NOMO-1 treated with DMSO at 0.1 percent for 48 hours (cell line): ENCODE measurements at regions not wholly inside any gene's neighbourhood (a gene's known extent, or its start where the extent isn't known, plus 50 kb on each side); places are given as distances from the start of the nearest gene placed in this dataset.

Experiments
- DNase-seq: peaks from one replicate; lab custom pipeline; 2025; ENCODE audit not compliant: unreplicated experiment; lab: John Stamatoyannopoulos, UW

DNA sequence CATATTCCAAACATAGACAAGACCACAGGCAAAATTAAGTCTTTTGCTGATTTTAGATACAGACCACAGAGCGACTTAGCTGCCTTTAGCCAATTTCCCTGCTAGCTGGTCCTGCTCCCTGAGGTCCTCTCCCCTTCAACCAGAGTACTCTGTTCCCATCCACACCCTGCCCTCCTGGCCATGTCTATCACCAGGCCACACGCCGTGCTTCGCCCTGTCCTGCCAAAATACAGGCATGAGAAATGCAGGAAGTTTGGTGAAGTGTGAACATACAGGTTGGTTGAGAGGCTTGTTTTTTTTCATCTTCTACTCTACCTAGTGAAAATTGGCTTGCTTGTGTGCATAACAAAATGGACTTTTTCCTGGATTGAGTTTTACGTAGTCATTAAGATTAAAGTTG, 226.2 kb upstream of the TENM3 start:
- no peak for DNase-seq

DNA sequence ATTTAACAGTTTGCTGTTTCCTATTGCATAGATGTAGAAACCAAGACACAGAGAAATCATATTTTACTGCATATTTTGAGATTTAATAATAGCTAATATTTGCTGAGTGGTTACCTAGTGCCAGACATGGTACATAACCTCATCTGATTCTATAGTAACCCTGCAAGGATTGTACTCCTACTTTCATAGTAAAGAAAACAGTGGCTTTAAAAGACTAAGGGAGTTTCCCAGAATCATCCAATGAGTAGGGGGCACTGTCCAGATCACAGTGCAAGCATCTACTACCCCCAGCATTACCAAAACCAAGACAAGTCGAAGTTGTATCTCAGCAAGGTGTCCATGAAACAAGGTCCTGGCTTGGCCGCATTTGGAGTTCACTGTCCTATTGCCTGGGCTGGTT, 224.5 kb upstream of the TENM3 start:
- no peak for DNase-seq

DNA sequence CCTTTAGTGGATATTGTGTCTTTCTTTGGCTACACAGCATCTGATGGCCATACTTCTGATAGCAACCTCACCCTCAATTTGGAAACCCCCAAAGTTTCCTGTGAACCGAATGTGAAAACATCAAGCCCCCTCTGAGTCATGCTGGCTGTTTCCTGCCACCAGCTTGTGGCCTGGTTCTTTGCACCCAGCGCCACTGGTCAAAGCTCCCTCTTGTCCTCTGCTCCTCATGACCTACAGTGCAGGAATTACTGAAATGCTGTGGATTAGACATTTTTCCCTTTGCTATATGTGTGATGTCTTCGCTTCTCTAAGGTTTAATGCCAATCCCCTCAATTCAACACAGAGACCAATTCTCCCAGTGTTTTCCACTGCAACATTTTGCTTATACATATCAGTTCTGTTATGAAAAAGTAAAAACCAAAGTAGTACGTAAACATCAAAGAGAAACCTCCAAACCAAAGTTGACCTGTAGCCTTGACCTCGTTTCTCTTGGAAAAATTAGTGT, 224.0 kb upstream of the TENM3 start:
- DNase-seq: no peak

DNA sequence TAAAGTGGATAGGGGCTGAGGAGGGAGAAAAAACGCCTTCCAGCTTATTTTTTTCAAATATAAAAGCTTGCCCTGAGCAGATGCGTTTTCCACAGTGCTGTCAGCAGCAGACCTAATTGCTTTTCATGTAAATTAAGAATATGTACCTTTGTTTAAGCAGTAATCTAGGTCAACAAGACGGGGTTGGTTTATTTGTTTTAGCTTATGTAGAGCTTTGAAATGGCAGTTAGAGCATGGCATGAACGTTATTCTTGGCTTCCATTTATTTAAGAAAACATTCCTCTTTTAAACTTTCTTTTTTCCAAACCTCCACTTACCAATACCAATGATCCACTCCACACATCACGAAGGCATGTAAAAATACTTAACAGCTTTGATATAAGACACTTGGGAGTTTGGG, 220.3 kb upstream of the TENM3 start:
- DNase-seq: no peak

DNA sequence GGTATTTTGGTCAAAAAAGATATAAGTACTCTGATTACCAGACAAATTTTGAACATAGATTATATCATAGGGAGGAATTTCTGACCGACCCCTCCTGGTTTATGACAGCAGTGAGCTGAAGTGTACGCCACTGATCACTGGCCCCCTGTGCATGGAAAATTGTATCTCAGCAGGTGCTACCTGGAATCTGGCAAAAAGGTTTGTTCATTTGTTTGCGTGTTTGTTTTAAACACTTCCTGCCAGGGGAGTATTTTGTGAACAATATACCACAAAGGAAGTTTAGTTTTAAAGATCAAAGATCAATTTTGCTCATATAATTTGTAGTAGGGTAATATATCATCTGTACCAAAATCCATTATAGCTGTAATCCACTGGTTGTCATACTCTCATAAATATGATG, 219.7 kb upstream of the TENM3 start:
- DNase-seq: no peak

DNA sequence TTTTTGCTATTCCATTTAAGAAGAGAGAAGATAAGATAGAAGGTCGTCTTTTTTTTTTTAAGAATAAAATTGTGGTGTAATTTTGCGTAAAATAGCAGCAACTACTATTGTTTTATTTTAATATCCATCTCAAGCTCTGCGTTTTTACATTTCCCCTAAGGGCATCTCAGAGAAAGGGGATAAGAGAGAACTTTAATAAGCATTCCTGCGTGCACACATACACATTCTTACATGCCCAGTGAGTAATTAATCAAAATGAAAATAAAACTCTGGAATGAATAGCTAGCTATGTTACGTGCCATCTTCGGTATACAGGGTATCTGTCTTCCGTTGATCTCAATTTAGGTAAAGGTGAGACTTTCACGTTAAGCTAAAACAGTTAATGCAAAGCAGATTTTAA, 200.3 kb upstream of the TENM3 start:
- DNase-seq: no peak

DNA sequence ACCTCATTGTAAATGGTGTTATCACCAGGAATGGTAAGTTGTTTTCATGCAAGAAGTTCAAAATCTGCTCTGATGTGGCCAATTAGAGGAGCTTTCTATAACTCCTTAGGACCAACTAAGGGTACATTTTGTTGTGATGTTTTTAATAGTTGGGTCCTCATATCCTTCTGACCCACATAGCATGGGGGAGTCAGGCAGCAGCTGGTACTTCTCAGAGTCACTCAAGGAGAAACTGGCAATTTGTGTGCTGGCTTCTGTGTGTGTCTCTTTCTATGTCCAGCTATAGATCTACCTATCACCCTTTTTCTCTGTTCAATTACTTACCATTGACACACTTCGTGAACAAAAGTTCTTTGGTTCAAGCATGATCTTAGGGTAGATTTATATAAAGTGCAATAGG, 194.3 kb upstream of the TENM3 start:
- no peak for DNase-seq

DNA sequence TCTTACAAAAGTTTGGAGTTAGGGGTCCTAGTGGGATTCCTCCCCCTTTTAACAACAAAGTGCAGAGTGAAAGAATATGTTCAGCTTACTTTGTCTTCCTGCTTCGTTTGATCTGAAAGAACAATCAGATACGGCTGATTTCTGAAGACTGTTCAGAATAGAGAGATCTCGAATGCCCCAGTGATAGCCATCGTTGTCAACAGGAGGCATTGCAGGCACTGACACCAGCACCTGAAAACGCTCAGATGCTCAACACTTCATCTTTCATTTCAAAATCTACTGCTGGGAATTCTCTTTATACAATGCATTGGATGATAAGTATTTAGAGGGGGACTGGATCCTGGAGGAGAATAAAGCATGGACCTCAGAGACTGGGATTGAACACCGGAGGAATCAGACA, 186.3 kb upstream of the TENM3 start:
- DNase-seq: no peak

DNA sequence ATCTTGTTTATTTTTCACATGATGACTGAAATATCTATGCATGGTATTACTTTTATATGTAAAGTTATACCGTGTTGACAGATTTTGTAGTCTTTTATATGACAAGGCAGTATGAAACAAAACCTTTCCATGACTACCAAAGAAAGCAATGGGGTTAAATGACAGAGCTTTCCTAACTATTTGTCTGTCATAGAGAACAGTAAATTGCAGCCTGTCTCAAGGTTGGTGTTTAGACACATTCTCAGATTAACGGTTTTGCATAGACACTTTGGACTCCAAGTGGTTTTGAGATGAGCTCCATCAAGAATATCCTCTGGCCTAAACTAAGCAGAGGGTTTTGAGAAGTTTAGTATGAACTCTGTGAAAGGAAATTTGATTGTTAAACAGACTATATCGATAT, 180.7 kb upstream of the TENM3 start:
- no peak for DNase-seq

DNA sequence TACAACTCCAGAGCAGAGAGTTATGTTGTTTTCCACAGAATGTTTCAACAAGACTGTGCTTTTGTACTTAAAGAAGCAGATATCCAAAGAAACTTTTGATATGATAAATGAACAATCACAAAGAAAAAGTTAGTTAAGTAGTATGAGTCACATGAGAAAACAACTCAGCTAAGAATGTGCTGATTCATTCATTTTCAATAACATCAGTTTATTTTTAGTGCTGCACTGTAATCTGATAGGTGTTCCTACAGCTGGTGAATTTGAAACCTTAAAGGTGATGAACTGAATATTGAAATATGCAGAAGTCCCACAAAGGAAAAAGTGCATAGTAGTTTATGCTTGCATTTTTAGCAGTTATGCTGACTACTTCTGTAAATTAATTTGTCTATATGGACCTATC, 180.3 kb upstream of the TENM3 start:
- DNase-seq: no peak

DNA sequence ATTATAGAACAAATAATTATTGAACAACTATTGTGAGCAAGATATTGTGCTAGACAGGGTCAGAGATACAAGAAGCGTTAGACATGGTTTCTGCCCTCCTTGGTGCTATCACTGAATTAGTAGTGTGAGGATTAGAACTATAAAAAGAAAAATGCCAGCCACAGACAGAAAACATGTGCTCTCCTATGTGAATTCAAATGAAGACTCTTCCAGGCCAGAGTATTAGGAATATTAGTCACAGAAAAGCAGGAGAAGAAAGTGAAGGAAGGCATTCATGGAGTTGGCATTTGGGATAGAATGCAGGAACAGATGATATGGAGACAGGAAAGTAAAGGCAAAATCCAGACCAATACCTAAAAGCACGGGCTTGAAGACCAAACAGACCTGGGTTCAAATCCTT, 179.6 kb upstream of the TENM3 start:
- no peak for DNase-seq

DNA sequence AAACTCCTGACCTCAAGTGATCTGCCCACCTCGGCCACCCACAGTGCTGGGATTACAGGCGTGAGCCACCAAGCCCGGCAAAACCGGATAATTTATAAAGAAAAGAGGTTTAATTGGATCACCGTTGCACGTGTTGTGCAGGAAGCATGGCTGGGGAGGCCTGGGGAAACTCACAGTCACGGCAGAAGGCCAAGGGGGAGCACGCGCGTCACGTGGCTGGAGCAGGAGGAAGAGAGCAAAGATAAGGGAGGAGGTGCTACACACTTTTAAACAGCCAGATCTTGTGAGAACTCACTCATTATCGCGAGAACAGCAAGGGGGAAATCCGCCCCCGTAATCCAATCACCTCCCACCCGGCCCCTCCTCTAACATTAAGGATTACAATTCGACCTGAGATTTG, 177.9 kb upstream of the TENM3 start:
- no peak for DNase-seq

DNA sequence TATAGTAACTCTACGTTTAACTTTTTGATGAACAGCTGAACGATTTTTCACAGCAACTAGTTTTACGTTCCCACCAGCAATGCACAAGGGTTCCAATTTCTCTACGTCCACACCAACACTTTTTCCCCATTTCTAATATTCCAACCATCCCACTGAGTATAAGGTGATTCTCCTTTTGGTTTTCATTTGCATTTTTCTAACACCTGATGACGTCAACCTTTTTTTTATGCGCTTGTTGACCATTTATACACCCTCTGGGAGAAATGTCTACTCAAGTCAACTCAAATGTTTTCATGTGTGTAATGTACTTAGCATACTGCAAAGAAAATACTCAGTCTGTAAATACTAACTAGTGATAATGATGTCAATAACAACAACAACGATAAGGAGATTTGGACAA, 177.2 kb upstream of the TENM3 start:
- no peak for DNase-seq

DNA sequence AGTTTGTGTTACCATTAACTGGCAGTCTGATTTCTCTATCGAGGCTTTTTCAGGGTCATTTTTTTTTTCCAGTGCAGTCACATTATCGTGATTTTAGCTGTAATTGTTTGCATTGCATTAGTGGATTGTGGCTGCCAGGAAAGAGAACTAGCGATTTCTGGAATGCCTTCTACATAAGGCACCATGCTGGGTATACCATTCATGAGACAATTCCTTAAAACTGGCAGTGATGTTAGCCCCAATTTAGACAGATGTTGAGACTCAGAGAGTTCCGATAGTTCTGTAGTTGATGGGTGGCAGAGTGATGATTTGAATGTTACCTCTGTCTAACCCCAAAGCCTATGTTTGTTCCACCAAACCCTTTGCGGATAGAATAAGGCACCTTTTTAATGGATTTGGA, 175.4 kb upstream of the TENM3 start:
- no peak for DNase-seq

DNA sequence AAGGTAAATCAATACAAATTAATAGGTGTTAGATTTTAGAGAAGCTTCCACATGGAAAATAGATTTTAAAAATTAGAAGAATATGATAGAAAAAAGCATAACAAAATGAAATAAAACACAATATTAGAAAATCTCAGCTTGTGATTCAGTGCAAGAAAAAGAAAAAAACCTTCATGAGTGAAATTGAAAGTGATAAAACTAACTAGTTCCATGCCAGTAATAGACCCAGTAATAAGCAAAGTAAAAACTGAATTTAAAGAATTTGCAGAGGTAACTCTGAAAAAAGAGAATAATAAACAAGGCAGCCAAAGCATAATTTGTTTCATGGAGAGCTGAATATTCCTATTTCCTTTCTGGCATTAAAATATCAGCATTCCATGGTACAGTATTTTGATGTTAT, 174.3 kb upstream of the TENM3 start:
- no peak for DNase-seq

DNA sequence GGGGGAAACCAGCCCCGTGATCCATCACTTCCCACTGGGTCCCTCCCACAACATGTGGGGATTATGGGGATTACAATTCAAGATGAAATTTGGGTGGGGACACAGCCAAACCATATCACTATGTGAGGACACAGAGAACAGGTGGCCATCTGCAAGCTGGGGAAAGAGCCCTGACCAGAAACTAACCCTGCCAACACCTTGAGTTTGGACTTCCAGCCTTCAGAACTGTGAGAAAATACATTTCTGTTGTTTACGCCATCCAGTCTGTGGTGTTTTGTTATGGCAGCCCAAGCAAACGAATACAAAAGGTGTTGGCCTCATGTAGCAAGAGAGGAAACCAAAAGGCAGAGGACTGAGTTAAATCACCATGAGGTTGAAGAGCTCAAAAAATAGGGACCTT, 169.9 kb upstream of the TENM3 start:
- no peak for DNase-seq

DNA sequence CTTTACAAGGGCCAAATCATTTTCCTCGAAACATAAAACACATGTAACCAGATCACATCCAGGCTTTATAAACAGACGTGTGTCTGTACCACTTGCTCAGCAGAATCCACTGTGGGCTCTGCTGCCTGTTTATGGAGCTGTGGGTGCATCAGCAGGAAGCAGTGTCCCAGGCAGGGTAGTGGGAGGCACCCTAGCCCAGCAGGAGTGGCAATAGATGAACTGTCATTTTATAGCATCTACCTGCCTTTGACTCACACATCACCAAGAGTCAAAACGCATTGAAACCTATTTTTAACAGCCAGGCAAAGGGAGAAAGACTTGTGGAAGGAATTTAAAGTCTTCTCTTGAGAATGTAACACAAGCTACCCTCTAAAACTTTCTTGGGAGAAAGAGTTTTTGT, 169.1 kb upstream of the TENM3 start:
- DNase-seq: no peak

DNA sequence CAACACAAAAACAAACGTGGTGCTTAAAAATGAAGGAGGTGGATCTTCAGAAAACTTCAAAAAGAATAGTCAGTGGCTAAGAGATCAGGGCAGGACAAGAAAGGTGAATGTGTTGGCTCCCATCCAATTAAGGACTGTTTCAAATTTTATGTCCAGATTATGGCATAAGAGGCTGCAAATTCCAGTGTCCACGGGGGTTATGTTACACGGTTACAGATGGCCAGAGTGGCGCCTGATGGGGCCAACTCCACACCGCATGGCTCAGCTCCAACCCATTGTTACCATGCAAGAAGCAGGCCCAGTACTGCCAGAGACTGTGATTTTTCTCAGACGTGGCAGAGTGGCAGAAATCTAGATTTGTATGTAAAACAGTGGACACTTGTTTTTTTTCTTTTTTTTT, 168.4 kb upstream of the TENM3 start:
- no peak for DNase-seq

DNA sequence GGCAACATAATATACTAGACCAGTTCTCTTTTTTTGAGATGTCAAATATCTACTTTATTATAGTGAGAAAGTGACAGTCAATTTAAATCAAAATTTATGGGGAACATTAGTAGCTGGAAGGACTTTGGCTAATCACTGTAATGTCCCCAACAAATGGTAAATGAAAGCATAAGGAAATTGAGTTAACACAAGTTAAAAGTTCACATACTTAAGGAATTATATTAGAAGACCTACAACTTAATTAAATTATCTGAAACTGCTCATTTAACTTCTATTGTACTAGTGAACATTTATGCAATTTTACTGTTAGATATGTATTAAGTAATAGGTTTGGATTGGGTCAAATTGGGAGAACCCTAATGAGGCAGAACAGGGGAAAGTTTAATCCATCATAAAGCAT, 160.3 kb upstream of the TENM3 start:
- DNase-seq: no peak

DNA sequence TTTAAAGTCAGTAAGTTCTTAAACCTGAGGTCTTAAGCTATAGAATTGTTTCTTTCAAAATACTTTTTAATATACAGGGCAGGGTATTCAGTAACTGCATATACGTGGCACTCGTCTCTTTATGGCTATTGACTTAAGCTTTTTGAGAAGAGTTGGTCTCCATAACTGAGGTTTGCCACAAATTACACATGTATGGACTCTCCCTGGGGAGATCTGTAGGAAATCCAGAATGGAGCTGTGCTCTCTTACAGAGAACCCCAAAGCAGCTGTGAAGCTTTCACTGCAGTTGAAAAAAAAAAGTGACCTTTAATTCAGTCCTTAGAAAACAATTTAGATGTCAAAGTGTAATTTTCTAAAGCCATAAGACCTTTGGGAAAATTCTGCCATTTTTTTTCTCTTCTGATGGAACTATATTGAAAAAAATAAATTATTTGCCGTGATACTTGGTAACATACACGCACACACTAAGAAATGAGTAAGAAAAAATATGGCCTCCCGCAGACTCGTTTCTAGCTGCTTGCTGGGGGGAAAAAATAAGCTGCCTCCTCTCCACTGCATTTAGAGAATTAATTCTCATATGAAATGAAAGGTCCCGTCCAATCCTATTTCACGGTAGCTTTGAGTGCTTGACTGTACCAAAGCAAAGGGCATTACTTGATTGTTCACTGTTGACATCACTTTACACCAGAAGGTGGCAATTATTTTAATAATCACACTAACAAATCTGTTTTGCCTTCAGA, 159.4 kb upstream of the TENM3 start:
- no peak for DNase-seq

DNA sequence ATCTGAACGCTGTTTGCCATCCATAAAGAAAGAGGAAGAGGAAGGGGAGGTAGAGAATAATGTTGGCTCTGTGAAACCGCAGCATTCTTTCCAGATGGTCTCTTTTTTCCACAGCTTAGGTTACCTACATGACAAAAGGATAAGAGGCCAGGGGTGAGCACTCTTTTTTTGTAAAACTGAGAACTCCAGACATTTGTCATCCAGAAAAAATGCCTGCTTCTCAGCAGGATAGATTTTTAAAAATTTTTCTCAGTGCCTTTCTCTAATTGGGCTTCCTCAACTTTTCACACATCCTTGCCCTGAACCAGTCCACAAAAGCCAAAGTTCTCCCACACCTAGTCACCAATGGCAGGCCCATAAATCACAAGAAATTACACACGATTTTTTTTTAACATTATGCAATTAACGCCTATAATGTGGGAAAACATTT, 158.1 kb upstream of the TENM3 start:
- no peak for DNase-seq

DNA sequence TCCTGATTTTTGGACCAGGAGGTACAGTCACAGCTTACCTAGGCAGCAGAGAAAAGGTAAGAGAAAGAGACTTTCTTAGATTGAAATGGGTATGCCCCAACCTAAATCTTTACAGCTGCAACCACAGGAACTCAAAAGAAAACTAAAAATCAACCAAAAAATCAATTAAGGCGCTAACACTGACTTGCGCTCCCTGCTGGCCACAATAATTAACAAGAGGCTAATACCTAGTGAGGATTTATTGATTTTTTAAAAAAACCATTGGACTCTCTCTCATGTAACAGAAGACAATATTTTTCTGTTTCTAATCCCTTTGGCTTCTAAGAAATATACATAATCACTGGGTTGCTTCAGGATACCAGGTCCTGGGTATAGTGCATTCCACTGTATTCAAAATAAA, 153.9 kb upstream of the TENM3 start:
- no peak for DNase-seq

DNA sequence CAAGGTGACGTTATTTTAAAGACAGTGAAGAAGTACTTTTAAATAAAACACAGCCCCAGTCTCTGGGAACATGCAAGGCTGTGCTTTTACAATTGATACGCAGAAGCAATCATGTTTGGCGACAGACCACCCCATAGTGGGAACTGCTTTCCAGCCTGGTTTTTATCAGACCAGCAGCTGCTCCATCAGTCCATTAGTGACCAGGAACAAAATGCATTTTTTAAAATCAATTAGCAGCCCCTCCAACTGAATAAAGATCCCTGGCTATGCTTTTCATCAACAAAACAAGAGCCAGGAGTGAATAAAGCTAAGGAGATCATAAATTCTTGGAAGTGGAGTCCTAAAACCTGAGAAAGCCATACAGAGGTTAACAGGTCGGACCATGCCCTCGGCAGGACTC, 153.0 kb upstream of the TENM3 start:
- DNase-seq: no peak
